Thyroid gland (tissue), 4 donors: ENCODE measurements at regions not wholly inside any gene's neighbourhood (a gene's known extent, or its start where the extent isn't known, plus 50 kb on each side); places are given as distances from the start of the nearest gene placed in this dataset.

Experiments
- DNase-seq, 2 donors: peaks; one replicate each; pipeline ENCODE4 v3.0.0-alpha.2; 2019
- H3K27ac ChIP-seq, 3 donors: fragments of 200-600 bp; sonication (generic); 1 replicate in 2 of 3; 2 replicates in 1 of 3; pipeline ENCODE4 v1.5.1; 2016 to 2019; ENCODE audit warnings: mild to moderate bottlenecking in 1 of 3, moderate library complexity in 1 of 3
- H3K27me3 ChIP-seq: fragments of 200-600 bp; sonication (generic); one replicate; pipeline ENCODE4 v1.5.1; 2019
- H3K36me3 ChIP-seq, 2 donors: fragments of 200-600 bp; sonication (generic); one replicate each; pipeline ENCODE4 v1.5.1; 2016 to 2019
- H3K4me1 ChIP-seq, 2 donors: fragments of 200-600 bp; sonication (generic); one replicate each; pipeline ENCODE4 v1.5.1; 2017 to 2019
- H3K4me3 ChIP-seq, 3 donors: fragments of 200-600 bp; sonication (generic); replicated peaks in 1 of 3; 1 replicate in 2 of 3; 2 replicates in 1 of 3; pipeline ENCODE4 v1.5.1; 2016; ENCODE audit warnings: mild to moderate bottlenecking in 1 of 3
- H3K9me3 ChIP-seq: fragments of 200-600 bp; sonication (generic); one replicate; pipeline ENCODE4 v1.5.1; 2017
- POLR2A ChIP-seq, 2 donors: fragments of 450-650 bp; IDR thresholded peaks; one replicate each; pipeline ENCODE4 v1.6.1; 2017; ENCODE audit warnings: antibody characterized with exemption in 2 of 2, mild to moderate bottlenecking in 2 of 2, moderate library complexity in 1 of 2
- WGBS, 2 donors: methylation state at CpG; one replicate each; pipeline ENCODE4 v1.1.5; 2017; 5-methylcytosine and 5-hydroxymethylcytosine counted together
- intact Hi-C: fragments of 100-400 bp; cut with DNase I; formaldehyde crosslinking; loops from one replicate; pipeline ENCODE4 v1.15.1; 2023
- TF ChIP-seq, protein P1 (sequence below), 6 experiments: fragments of 200-600 bp in 3 of 6; fragments of 450-650 bp in 3 of 6; sonication (generic) in 3 of 6; IDR thresholded peaks; one replicate each; pipeline ENCODE4 v1.5.1; 2016 to 2019; ENCODE audit warnings: antibody characterized with exemption in 6 of 6, mild to moderate bottlenecking in 2 of 6, inconsistent platforms in 1 of 6, moderate library complexity in 1 of 6

DNA sequence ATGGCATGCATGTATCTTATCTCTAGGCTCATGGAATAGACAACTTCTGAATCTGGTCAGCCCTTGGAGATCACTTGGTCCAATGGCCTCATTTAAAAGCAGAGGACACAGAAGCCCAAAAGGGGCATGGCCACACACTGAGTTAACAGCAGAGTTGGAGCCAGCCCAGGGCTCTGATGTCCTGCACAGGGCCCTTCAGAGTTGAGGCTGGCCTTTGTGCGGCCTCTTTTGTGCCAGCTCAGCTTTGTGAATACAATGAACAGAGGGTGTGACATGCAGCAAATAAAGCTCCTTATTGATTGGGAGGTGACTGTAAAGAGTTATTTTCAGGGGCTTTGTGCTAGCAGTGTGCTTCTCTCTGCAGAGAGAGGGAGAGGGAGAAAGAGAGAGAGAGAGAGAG is 150.1 kb upstream of the STK32A start:
- H3K27ac ChIP-seq, result no peak overlapping the region
- no peaks in the 10 kb centered on the region for H3K36me3 ChIP-seq
- no peaks in the 10 kb centered on the region for H3K9me3 ChIP-seq
- no peak for TF ChIP-seq POLR2A (IDR thresholded peaks at IDR 0.05)
- TF ChIP-seq, protein P1, sequence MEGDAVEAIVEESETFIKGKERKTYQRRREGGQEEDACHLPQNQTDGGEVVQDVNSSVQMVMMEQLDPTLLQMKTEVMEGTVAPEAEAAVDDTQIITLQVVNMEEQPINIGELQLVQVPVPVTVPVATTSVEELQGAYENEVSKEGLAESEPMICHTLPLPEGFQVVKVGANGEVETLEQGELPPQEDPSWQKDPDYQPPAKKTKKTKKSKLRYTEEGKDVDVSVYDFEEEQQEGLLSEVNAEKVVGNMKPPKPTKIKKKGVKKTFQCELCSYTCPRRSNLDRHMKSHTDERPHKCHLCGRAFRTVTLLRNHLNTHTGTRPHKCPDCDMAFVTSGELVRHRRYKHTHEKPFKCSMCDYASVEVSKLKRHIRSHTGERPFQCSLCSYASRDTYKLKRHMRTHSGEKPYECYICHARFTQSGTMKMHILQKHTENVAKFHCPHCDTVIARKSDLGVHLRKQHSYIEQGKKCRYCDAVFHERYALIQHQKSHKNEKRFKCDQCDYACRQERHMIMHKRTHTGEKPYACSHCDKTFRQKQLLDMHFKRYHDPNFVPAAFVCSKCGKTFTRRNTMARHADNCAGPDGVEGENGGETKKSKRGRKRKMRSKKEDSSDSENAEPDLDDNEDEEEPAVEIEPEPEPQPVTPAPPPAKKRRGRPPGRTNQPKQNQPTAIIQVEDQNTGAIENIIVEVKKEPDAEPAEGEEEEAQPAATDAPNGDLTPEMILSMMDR (IDR thresholded peaks at IDR 0.05), result no peak
- peak; percentile 28 to 30 for DNase-seq
- H3K4me3 ChIP-seq, result no peak overlapping the region
- intact Hi-C loops, result no loop called here
- peaks cover 21 to 30% of the 10 kb centered on the region in 2 donors for H3K4me1 ChIP-seq
- H3K27me3 ChIP-seq, result no peaks in the 10 kb centered on the region
- 50 to 77% methylated on average over 1 of the region's 1 CpG for WGBS, 2 donors

DNA sequence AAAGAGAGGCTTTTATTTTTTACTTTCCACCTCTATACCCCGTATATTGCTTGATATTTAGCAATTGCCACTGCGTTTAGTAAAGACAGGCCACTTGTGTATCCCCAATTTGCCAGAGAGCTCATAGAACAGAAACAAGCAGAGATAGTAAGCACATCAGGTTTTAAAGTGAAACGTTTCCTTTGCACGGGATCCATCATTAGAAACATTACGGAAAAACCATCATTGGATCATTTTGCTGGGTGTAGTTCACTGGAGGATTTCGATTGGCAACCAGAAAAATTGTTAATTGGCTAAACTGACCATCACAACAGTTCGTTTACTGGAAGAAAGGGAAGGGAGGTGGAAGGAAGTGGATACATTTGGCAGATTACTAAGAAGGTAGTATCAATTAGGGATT is 149.4 kb upstream of the STK32A start:
- TF ChIP-seq, protein P1 (IDR thresholded peaks at IDR 0.05), result no peak
- no peak for TF ChIP-seq POLR2A (IDR thresholded peaks at IDR 0.05)
- DNase-seq, result no peak
- Histone ChIP-seq H3K27ac (no peak overlapping the region), H3K27me3 (no peaks in the 10 kb centered on the region), H3K36me3 (no peaks in the 10 kb centered on the region), H3K9me3 (no peaks in the 10 kb centered on the region), H3K4me3 (no peak overlapping the region), H3K4me1 (peaks cover 18 to 27% of the 10 kb centered on the region in 2 donors)
- intact Hi-C loops, result no loop called here
- WGBS, 2 donors, result 84 to 93% methylated on average over 7 of the region's 7 CpGs

DNA sequence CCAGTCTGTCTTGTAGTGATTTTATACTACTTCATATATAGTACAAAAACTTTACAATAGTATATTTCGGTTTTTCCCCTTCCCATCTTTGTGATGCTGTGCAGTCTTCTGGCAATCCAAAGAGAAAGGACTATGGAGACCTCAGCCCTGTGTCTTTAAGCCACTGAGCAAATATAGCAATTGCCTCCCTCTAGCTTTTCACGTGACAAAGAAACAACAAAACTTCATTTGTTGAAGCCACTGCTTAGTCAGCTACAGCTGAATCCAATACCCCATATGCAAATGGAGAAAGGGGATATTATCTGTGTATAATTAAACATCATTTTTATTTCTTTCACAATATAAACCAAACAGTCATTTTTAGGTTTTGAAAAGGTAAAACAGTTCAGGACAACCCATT is 142.8 kb upstream of the STK32A start:
- TF ChIP-seq, protein P1 (IDR thresholded peaks at IDR 0.05), result no peak
- TF ChIP-seq POLR2A (IDR thresholded peaks at IDR 0.05), result no peak
- Histone ChIP-seq H3K4me3 (no peak overlapping the region), H3K9me3 (no peaks in the 10 kb centered on the region), H3K27ac (no peak overlapping the region), H3K4me1 (no peaks in the 10 kb centered on the region), H3K36me3 (no peaks in the 10 kb centered on the region), H3K27me3 (no peaks in the 10 kb centered on the region)
- WGBS, 2 donors, result 44 to 59% methylated on average over 2 of the region's 2 CpGs
- intact Hi-C loops, result no loop called here
- DNase-seq, result no peak

DNA sequence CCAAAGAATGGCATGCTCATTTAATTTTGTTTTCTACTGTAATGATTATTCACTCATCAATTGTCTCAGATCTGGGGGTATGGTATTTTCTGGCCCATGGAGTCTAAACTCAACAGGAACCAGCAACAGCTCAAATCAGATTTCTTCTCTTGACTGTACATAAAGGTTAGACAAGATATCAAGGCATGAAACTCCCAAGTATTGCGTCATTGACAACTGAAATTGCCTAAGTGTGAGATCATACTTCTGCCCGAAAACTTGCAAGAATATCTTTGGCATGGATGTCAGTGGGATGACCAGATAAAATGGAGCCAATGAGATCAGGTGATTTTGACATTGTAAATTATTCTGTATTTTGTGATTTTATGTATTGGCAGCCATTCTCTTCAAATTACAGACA is 141.7 kb upstream of the STK32A start:
- Histone ChIP-seq H3K27me3 (no peaks in the 10 kb centered on the region), H3K9me3 (no peaks in the 10 kb centered on the region), H3K27ac (no peak overlapping the region), H3K4me3 (no peak overlapping the region), H3K4me1 (peaks cover 3 to 4% of the 10 kb centered on the region in 2 donors), H3K36me3 (no peaks in the 10 kb centered on the region)
- no peak for DNase-seq
- intact Hi-C loops, result no loop called here
- TF ChIP-seq, protein P1 (IDR thresholded peaks at IDR 0.05), result no peak
- TF ChIP-seq POLR2A (IDR thresholded peaks at IDR 0.05), result no peak
- 85 to 90% methylated on average over 2 of the region's 2 CpGs for WGBS, 2 donors

DNA sequence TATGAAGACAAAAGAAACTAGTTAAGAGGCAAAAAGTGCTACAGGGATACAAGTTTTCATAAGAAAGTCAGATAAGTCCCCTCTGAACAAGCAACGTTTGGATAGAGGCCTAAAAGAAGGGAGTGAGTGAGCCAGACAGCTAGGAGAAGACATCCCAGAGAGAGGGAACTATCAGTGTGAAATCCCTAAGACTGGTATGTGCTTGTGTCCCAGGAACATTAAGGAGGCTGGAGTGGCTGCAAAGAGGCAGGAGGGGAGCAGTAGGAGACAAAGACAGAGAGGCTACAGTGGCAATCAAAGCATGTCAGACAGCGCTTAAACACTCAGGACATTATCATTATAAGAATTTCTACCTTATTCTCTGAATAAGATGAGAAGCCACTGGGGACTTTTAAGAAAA is 139.1 kb upstream of the STK32A start:
- no peak for DNase-seq
- no peaks in the 10 kb centered on the region for H3K9me3 ChIP-seq
- WGBS, 2 donors, result 50 to 55% methylated on average over 2 of the region's 2 CpGs
- intact Hi-C loops, result no loop called here
- peaks cover 4 to 14% of the 10 kb centered on the region in 2 donors for H3K4me1 ChIP-seq
- TF ChIP-seq, protein P1 (IDR thresholded peaks at IDR 0.05), result no peak
- TF ChIP-seq POLR2A (IDR thresholded peaks at IDR 0.05), result no peak
- H3K27me3 ChIP-seq, result no peaks in the 10 kb centered on the region
- H3K4me3 ChIP-seq, result no peak overlapping the region
- H3K27ac ChIP-seq, result no peak overlapping the region
- no peaks in the 10 kb centered on the region for H3K36me3 ChIP-seq
